OCI-LY1 (cell line): ENCODE measurements at regions not wholly inside any gene's neighbourhood (a gene's known extent, or its start where the extent isn't known, plus 50 kb on each side); places are given as distances from the start of the nearest gene placed in this dataset.

Experiments
- H2AFZ ChIP-seq: fragments of 200-600 bp; sonication (generic), shearing (Covaris generic); 2 replicates; pipeline ENCODE4 v1.6.0; 2014; ENCODE audit warnings: antibody characterized with exemption, mild to moderate bottlenecking, low read length
- H3F3A ChIP-seq: fragments of 200-600 bp; sonication (generic), shearing (Covaris generic); 2 replicates; pipeline ENCODE4 v1.6.0; 2014; ENCODE audit warnings: mild to moderate bottlenecking, antibody characterized with exemption, low read length, moderate library complexity; ENCODE audit not compliant: insufficient read depth
- H3K27ac ChIP-seq: fragments of 200-600 bp; sonication (generic); 2 replicates; pipeline ENCODE4 v1.5.1; 2014; ENCODE audit warnings: low read length, mixed run types, mild to moderate bottlenecking, low read depth; ENCODE audit not compliant: poor library complexity, severe bottlenecking
- H3K27me3 ChIP-seq: fragments of 200-600 bp; sonication (generic); 2 replicates; pipeline ENCODE4 v1.6.0; 2014; ENCODE audit warnings: antibody characterized with exemption, mild to moderate bottlenecking, low read length, moderate library complexity; ENCODE audit not compliant: insufficient read depth
- H3K36me3 ChIP-seq: fragments of 200-600 bp; sonication (generic); 2 replicates; pipeline ENCODE4 v1.6.1; 2014; ENCODE audit warnings: mild to moderate bottlenecking, antibody characterized with exemption, low read length, moderate library complexity, mixed read lengths; ENCODE audit not compliant: insufficient read depth
- H3K4me1 ChIP-seq: fragments of 200-600 bp; sonication (generic); 2 replicates; pipeline ENCODE4 v1.5.1; 2014; ENCODE audit warnings: mild to moderate bottlenecking, low read length, moderate library complexity; ENCODE audit not compliant: insufficient read depth, severe bottlenecking
- H3K4me2 ChIP-seq: fragments of 200-600 bp; sonication (generic), shearing (Covaris generic); 2 replicates; pipeline ENCODE4 v1.6.1; 2014; ENCODE audit warnings: low read length
- H3K4me3 ChIP-seq: fragments of 200-600 bp; sonication (generic); 2 replicates; pipeline ENCODE4 v1.5.1; 2014; ENCODE audit warnings: low read length, low read depth, mild to moderate bottlenecking, mixed read lengths; ENCODE audit not compliant: poor library complexity, severe bottlenecking
- H3K79me2 ChIP-seq: fragments of 200-600 bp; shearing (Covaris generic); 2 replicates; pipeline ENCODE4 v1.6.1; 2016; ENCODE audit warnings: mixed run types, low read length, mixed read lengths; ENCODE audit not compliant: insufficient read depth
- H3K9ac ChIP-seq: fragments of 200-600 bp; sonication (generic), shearing (Covaris generic); 2 replicates; pipeline ENCODE4 v1.6.1; 2014; ENCODE audit warnings: mild to moderate bottlenecking, low read length, mixed read lengths
- H3K9me2 ChIP-seq: fragments of 200-600 bp; sonication (generic), shearing (Covaris generic); 2 replicates; pipeline ENCODE4 v1.6.1; 2014; ENCODE audit warnings: low read depth, mild to moderate bottlenecking, low read length, mixed read lengths
- H3K9me3 ChIP-seq: fragments of 200-600 bp; shearing (Covaris generic); 2 replicates; pipeline ENCODE4 v1.6.1; 2014; ENCODE audit warnings: low read length, mixed read lengths
- H4K20me1 ChIP-seq: fragments of 200-600 bp; sonication (generic), shearing (Covaris generic); 2 replicates; pipeline ENCODE4 v1.6.0; 2016; ENCODE audit warnings: mild to moderate bottlenecking, low read length; ENCODE audit not compliant: insufficient read depth
- EZH2 ChIP-seq: fragments of 200-600 bp; sonication (generic), shearing (Covaris generic); IDR thresholded peaks from 2 replicates; pipeline ENCODE4 v1.8.0; 2017; ENCODE audit warnings: borderline replicate concordance, mixed run types, mild to moderate bottlenecking, antibody characterized with exemption, low read length, moderate library complexity, mixed read lengths
- TF ChIP-seq, protein P1 (sequence below): fragments of 200-600 bp; sonication (generic), shearing (Covaris generic); IDR thresholded peaks from 2 replicates; pipeline ENCODE4 v1.5.1; 2017; ENCODE audit warnings: mild to moderate bottlenecking, antibody characterized with exemption, low read length, moderate library complexity, mixed read lengths

DNA sequence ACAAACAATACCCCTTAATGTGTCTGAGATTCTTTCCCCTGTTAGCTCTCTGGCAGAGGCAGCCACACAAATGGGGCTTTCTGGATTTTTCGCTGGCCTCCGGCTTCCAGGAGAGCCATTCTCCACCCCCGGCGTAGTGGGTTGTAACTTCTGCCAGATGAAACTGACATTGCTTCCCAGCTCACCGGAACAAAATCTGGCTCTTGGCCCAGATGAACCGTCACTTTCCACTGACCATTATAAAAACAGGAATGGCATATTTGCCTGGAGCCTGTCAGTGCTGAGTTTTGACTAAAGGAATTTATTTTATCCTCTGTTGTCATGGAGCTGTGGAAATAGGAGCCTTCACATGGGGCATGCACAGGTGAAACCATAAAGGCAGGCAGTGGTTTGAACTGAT, 120.6 kb upstream of the GPR12 start:
- Histone ChIP-seq H3K4me2 (no peak overlapping the region), H2AFZ (no peak overlapping the region), H3F3A (no peaks in the 10 kb centered on the region), H3K4me1 (no peaks in the 10 kb centered on the region), H3K27ac (no peak overlapping the region), H3K27me3 (0 out of 2 replicates have a peak, but pooled peaks cover 6% of the 10 kb centered on the region), H3K9me3 (no peaks in the 10 kb centered on the region), H4K20me1 (no peaks in the 10 kb centered on the region), H3K36me3 (no peaks in the 10 kb centered on the region), H3K9ac (no peak overlapping the region), H3K79me2 (no peaks in the 10 kb centered on the region), H3K4me3 (no peak overlapping the region), H3K9me2 (no peaks in the 10 kb centered on the region)
- TF ChIP-seq, protein P1, sequence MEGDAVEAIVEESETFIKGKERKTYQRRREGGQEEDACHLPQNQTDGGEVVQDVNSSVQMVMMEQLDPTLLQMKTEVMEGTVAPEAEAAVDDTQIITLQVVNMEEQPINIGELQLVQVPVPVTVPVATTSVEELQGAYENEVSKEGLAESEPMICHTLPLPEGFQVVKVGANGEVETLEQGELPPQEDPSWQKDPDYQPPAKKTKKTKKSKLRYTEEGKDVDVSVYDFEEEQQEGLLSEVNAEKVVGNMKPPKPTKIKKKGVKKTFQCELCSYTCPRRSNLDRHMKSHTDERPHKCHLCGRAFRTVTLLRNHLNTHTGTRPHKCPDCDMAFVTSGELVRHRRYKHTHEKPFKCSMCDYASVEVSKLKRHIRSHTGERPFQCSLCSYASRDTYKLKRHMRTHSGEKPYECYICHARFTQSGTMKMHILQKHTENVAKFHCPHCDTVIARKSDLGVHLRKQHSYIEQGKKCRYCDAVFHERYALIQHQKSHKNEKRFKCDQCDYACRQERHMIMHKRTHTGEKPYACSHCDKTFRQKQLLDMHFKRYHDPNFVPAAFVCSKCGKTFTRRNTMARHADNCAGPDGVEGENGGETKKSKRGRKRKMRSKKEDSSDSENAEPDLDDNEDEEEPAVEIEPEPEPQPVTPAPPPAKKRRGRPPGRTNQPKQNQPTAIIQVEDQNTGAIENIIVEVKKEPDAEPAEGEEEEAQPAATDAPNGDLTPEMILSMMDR: no peak

DNA sequence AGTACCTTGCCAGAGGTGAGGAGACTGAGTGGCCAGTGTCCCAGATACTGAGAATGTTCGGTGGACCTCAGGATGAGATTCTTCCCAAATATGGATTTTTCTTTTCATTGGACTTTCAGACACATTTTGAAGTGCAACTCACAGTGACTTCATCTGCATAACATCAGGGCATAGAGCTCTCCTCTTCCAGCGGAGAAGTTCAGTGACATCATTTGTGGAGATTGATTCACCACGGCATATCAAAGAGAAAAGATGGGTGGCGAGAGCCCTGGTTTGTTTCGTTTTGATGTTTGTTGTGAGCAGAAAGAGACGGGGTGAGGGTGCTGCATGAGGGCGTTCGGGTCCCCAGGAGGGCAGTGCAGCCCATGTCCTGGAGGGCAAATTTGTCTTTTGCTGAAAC, 120.1 kb upstream of the GPR12 start:
- Histone ChIP-seq H3K36me3 (no peaks in the 10 kb centered on the region), H4K20me1 (no peaks in the 10 kb centered on the region), H3K9me2 (no peaks in the 10 kb centered on the region), H3K79me2 (no peaks in the 10 kb centered on the region), H3F3A (no peaks in the 10 kb centered on the region), H3K4me3 (no peak overlapping the region), H3K4me1 (no peaks in the 10 kb centered on the region), H3K27ac (no peak overlapping the region), H3K9me3 (no peaks in the 10 kb centered on the region), H3K27me3 (0 out of 2 replicates have a peak, but pooled peaks cover 6% of the 10 kb centered on the region), H2AFZ (no peak overlapping the region), H3K9ac (no peak overlapping the region), H3K4me2 (no peak overlapping the region)
- TF ChIP-seq, protein P1: no peak
- no peak for TF ChIP-seq EZH2

DNA sequence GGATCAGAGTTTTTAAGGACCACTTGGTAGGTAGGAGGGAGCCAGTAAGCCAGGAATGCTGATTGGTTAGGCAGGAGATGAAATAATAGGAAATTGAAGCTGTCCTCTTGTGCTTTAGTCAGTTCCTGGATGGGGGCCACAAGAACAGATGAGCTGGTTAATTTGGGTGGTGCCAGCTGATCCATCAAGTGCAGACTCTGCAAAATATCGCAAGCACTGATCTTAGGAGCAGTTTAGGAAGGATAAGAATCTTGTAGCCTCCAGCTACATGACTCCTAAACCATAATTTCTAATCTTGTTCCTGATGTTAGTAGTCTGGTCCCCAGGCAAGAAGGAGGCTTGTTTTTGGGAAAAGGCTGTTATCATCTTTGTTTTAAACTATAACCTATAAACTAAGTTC, 117.9 kb upstream of the GPR12 start:
- Histone ChIP-seq H3K27me3 (0 out of 2 replicates have a peak, but pooled peaks cover 6% of the 10 kb centered on the region), H2AFZ (no peak overlapping the region), H3K9me3 (no peaks in the 10 kb centered on the region), H3F3A (no peaks in the 10 kb centered on the region), H3K4me3 (no peak overlapping the region), H4K20me1 (no peaks in the 10 kb centered on the region), H3K9me2 (no peaks in the 10 kb centered on the region), H3K9ac (no peak overlapping the region), H3K79me2 (no peaks in the 10 kb centered on the region), H3K4me2 (no peak overlapping the region), H3K36me3 (no peaks in the 10 kb centered on the region), H3K4me1 (no peaks in the 10 kb centered on the region), H3K27ac (no peak overlapping the region)
- no peak for TF ChIP-seq EZH2
- TF ChIP-seq, protein P1: no peak
